ENCODE measurements at regions not wholly inside any gene's neighbourhood (a gene's known extent, or its start where the extent isn't known, plus 50 kb on each side); places are given as distances from the start of the nearest gene placed in this dataset.

DNA sequence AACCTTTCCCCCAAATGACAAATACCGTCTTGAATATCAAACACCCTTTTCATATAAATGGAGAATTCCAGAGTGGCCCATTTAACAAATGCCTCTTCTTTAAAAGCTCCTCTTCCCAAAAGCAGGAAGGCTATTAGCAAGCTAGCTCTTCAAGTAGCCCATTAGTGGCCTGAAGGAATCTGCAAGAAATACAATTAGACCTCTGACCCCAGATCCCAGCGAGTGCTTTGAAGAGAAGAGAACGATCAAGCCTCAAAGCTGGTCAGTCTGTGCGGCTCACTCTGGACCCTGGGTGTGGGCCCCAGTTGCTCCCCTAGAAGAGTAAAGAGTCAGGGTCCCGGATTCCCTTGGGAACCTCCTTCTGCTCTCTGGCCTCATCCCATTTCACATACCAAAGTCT is 325.6 kb downstream of the NUAK1 start:
- TF ChIP-seq, protein P1, sequence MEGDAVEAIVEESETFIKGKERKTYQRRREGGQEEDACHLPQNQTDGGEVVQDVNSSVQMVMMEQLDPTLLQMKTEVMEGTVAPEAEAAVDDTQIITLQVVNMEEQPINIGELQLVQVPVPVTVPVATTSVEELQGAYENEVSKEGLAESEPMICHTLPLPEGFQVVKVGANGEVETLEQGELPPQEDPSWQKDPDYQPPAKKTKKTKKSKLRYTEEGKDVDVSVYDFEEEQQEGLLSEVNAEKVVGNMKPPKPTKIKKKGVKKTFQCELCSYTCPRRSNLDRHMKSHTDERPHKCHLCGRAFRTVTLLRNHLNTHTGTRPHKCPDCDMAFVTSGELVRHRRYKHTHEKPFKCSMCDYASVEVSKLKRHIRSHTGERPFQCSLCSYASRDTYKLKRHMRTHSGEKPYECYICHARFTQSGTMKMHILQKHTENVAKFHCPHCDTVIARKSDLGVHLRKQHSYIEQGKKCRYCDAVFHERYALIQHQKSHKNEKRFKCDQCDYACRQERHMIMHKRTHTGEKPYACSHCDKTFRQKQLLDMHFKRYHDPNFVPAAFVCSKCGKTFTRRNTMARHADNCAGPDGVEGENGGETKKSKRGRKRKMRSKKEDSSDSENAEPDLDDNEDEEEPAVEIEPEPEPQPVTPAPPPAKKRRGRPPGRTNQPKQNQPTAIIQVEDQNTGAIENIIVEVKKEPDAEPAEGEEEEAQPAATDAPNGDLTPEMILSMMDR (IDR thresholded peaks at IDR 0.05): no peak
- TF ChIP-seq POLR2A (IDR thresholded peaks at IDR 0.05): no peak

Measured in upper lobe of left lung (tissue), 4 donors.